Mucosa of descending colon (tissue), 3 donors: ENCODE measurements at regions not wholly inside any gene's neighbourhood (a gene's known extent, or its start where the extent isn't known, plus 50 kb on each side); places are given as distances from the start of the nearest gene placed in this dataset.

Experiments
- ATAC-seq: fragments of 200-7000 bp; cut with Tn5 transposase; one replicate; pipeline ENCODE4 v1.9.1; 2020; ENCODE audit warnings: mild to moderate bottlenecking, moderate library complexity
- DNase-seq, 3 donors: peaks; one replicate each; pipeline ENCODE4 v3.0.0-alpha.2; 2020
- H3K36me3 ChIP-seq: fragments of 200-600 bp; one replicate; pipeline ENCODE4 v1.8.0; 2021; ENCODE audit warnings: low read depth, mild to moderate bottlenecking
- H3K4me1 ChIP-seq: fragments of 200-600 bp; one replicate; pipeline ENCODE4 v1.8.0; 2021; ENCODE audit warnings: low read depth, mild to moderate bottlenecking
- H3K4me3 ChIP-seq: fragments of 200-600 bp; one replicate; pipeline ENCODE4 v1.8.0; 2021; ENCODE audit warnings: mild to moderate bottlenecking
- H3K9me3 ChIP-seq: fragments of 200-600 bp; one replicate; pipeline ENCODE4 v1.8.0; 2021; ENCODE audit warnings: mild to moderate bottlenecking
- intact Hi-C, 2 donors: fragments of 100-400 bp; cut with DNase I in 1 of 2; cut with micrococcal nuclease in 1 of 2; formaldehyde crosslinking; loops; one replicate each; pipeline versions ENCODE4 v1.11.0 to v1.11.1; 2022; cut with DNase I, micrococcal nuclease
- TF ChIP-seq, protein P1 (sequence below): fragments of 200-600 bp; IDR thresholded peaks from one replicate; pipeline ENCODE4 v1.8.0; 2022; ENCODE audit warnings: antibody characterized with exemption, mild to moderate bottlenecking
- donor health status: DM: no; HTN: no; CAD: no; lungs with moderate emphysema.
- donor health status: DM: no; HTN: no; CAD: no.
- donor health status: DM: no; HTN: yes; CAD: no.

DNA sequence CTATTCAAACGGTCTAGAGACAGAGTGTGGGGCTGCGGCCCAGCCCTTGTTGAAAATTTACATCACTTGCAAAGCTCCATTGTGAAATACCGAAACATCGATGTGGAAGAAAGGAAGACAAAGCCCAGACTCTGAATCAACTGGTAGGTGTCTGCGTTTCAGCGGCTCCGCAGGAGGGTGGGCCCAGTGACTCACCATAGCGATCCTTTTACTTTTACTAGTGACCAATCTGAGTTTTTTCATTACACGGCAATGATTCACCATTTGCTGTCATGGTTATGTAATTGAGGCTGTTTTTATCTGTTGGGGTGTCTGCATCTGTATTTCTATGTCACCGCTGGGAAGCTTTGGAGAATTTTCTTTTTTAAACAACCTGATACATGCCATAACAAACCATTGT lies 66.6 kb upstream of the ODC1 start:
- no peak for DNase-seq
- no peak overlapping the region for H3K4me3 ChIP-seq
- H3K4me1 ChIP-seq = no peaks in the 10 kb centered on the region
- intact Hi-C loops = no loop called here
- TF ChIP-seq, protein P1, sequence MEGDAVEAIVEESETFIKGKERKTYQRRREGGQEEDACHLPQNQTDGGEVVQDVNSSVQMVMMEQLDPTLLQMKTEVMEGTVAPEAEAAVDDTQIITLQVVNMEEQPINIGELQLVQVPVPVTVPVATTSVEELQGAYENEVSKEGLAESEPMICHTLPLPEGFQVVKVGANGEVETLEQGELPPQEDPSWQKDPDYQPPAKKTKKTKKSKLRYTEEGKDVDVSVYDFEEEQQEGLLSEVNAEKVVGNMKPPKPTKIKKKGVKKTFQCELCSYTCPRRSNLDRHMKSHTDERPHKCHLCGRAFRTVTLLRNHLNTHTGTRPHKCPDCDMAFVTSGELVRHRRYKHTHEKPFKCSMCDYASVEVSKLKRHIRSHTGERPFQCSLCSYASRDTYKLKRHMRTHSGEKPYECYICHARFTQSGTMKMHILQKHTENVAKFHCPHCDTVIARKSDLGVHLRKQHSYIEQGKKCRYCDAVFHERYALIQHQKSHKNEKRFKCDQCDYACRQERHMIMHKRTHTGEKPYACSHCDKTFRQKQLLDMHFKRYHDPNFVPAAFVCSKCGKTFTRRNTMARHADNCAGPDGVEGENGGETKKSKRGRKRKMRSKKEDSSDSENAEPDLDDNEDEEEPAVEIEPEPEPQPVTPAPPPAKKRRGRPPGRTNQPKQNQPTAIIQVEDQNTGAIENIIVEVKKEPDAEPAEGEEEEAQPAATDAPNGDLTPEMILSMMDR = no peak
- ATAC-seq = no peak
- no peaks in the 10 kb centered on the region for H3K36me3 ChIP-seq
- peaks cover 9% of the 10 kb centered on the region for H3K9me3 ChIP-seq

DNA sequence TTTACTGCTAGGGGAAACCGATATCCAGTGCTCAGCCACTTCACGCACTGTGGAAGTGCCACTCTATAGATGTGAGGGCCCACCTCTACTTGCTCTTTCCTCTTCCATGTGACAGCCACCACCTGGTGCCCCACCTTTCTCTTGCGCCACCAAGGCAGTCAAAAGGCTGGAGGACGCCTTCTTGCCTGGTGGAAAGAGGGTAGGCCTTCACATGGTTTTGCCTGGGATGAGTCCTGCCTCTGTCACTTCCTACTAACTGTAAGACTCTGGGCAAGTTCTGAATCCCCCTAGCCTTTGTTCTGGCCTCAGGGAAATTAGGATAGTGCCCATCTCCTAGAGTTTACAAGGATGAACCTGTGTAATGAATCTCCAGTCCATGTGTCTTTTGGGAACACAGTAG lies 66.1 kb upstream of the ODC1 start:
- ATAC-seq (no peak), DNase-seq (no peak)
- H3K4me1 ChIP-seq = no peaks in the 10 kb centered on the region
- TF ChIP-seq, protein P1 = no peak
- intact Hi-C loops = no loop called here
- peaks cover 9% of the 10 kb centered on the region for H3K9me3 ChIP-seq
- H3K4me3 ChIP-seq = no peak overlapping the region
- no peaks in the 10 kb centered on the region for H3K36me3 ChIP-seq

DNA sequence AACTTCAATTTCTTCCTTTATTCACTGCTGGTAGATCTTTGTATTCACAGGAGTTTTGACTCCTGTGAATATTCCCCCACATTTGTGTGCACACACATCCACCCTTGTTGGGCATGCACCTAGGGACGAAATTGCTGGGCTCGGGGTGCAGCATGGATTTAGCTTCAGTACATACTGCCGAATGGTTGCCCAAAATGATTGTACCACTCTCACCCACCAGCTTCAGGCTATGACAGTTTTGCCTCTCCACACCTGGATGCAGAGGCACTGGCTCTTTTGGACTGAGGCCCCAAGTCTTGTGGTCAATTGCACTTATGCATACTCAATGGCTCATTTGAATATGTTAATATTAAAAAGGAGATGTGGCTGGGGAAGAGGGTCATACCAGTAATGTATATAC lies 65.1 kb upstream of the ODC1 start:
- Histone ChIP-seq H3K36me3 (no peaks in the 10 kb centered on the region), H3K9me3 (peaks cover 9% of the 10 kb centered on the region), H3K4me3 (no peak overlapping the region), H3K4me1 (no peaks in the 10 kb centered on the region)
- intact Hi-C loops = no loop called here
- no peak for DNase-seq
- no peak for ATAC-seq
- TF ChIP-seq, protein P1 = no peak

DNA sequence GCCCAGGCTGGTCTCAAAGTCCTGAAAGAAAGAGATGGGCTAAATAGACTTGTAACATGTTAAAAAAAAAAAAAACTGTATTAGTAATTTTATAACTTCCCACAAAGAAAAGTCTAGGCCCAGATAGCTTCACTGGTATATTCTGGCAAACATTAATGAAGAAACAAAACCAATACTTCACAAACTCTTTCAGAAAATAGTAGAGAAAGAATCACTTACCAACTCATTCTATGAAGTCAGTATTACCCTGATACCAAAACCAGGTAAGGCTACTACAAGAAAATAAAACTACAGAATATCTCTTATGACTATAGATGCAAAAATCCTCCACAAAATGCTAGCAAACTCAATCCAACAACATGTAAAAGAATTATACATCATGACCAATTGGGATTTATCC lies 59.9 kb upstream of the ODC1 start:
- DNase-seq = no peak
- Histone ChIP-seq H3K36me3 (no peaks in the 10 kb centered on the region), H3K4me1 (no peaks in the 10 kb centered on the region), H3K4me3 (no peak overlapping the region), H3K9me3 (no peaks in the 10 kb centered on the region)
- intact Hi-C loops = no loop called here
- ATAC-seq = no peak
- TF ChIP-seq, protein P1 = no peak

DNA sequence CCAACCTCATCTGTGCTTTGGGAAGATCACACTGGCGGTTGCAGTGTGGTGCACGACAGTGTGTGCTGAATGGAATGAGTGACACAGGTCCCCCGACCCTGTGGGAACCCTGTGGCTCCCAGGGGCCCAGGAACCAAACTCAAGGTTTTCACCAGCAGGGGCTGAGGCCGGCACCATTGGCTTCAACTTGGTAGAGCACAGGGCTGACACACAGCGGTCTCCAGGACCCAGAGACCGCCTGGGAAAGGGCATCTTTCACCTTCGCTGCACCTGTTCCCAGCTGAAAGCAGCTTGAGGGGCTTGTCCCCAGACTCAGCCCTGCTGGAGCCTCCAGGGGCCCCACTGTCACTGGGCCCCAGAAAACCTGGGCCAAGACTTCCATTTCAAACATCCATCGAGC lies 59.0 kb upstream of the ODC1 start:
- no peak for ATAC-seq
- Histone ChIP-seq H3K9me3 (no peaks in the 10 kb centered on the region), H3K4me1 (no peaks in the 10 kb centered on the region), H3K36me3 (no peaks in the 10 kb centered on the region), H3K4me3 (no peak overlapping the region)
- intact Hi-C loops = no loop called here
- TF ChIP-seq, protein P1 = no peak
- no peak for DNase-seq
